Epithelial cell of prostate (primary cell): ENCODE measurements at regions not wholly inside any gene's neighbourhood (a gene's known extent, or its start where the extent isn't known, plus 50 kb on each side); places are given as distances from the start of the nearest gene placed in this dataset.
"Not testable (repeated sequence)": the region's sequence is repeated elsewhere in the genome, so short reads cannot be mapped to it uniquely, and the experiment has no call there.

Experiments
- DNase-seq: peaks from one replicate; pipeline ENCODE4 v3.0.0-alpha.2; 2011; ENCODE audit warnings: low read depth, low spot score
- H3K27ac ChIP-seq: fragments of 450-650 bp; 2 replicates; pipeline ENCODE4 v1.5.1; 2017; ENCODE audit warnings: mild to moderate bottlenecking

DNA sequence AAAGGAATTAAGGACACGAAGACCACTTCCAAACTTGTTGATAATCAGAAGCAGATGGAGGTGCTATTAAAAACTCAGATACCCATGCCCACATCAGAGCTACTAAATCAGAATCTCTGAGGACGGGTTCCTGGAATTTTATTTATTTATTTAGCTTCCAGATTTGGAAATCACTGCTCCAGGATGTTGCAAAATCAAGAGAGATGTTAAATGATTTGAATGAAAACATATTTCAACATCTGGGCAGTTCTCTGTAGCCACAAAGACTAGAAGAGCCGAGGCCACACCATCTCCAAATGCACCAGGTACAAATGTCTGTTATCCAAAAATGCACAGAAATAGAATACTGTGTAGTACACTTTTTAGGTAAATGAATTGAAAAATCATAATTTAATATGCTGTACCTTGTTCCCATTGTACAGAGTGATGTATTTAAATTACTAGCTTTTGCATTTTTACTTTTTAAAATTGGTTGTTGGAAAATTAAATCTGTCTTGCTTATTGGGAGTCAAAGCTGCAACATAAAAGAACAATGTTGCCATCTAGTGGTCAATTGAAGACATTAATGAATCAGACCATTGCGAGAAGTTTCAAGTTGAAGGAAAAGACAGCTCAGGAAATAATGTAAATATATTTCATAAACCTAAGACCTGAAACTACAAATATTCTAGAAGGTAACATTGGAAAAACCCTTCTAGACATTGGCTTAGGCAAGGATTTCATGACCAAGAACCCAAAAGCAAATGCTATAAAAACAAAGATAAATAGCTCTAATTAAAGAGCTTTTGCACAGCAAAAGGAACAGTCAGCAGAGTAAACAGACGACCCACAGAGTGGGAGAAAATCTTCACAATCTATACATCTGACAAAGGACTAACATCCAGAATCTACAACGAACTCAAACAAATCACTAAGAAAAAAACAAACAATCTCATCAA, 151.3 kb upstream of the TTC29 start:
- no peak for DNase-seq
- no peak overlapping the region for H3K27ac ChIP-seq

DNA sequence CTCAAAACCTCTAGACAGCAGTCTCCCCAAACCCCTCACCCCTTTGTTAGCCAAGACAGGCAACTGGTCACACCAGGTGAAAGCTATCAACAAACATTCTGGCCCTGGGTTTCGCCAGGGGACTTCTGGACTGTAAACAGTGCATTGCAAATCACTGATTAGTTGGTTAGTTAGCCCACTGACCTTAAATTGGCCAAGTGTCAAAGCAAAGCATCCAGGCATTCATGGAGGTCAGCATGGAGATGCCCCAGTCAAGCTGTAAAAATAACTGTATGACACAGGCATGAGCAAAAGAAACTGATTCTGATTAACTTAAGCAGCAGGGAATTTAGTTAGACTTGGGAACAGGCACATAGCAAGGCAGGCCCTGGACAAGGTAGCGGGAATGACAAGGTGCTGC, 156.0 kb upstream of the TTC29 start:
- DNase-seq: no peak

DNA sequence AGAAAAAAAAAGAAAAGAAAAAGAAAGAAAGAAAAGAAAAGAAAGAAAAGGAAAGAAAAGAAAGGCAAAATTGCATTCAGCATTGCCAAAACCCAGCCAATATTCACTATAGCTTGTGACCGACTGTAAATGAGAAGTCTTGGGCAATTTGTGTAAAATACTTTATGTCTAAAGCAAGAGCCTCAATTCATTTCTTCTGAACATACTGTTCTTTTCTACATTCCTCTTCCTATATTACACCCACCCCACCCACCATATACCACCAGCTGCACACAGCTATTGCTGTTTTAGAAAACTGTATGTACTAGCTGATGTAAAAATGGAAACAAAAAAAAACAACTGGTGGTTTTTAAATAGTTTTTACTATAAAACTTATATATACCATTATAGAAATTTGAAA, 156.9 kb upstream of the TTC29 start:
- H3K27ac ChIP-seq: no peak overlapping the region
- no peak for DNase-seq

More for the DNA sequence above, 156.0 kb upstream of the TTC29 start:
- no peak overlapping the region for H3K27ac ChIP-seq

DNA sequence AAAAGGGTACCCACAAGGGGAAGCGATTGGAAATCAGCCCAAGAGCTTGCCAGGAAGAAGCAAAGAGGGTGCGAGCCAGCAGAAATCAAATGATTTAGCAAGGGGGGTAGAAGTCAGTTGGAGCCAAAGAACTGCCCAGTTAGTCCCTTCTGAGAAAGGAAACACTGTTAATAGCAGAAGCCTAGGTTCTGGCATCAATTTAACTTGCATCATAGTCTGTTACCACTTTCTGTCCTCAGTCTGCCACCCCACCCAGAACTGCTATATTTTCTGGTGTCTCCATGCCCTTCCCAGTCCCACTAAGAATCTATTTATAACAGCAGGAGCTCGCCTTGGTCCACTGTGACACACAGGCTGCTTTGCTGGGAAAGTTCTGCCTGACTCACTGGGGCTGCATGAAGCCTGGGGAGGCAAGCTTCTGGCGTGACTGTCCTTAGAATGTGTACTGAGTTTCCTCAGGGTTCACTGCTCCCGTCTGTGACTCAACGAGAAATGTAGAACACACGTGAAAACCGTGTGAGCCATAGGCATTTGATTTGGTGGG, 157.8 kb upstream of the TTC29 start:
- peak; percentile 48 for DNase-seq
- H3K27ac ChIP-seq: peak overlapping the region; percentile 3

DNA sequence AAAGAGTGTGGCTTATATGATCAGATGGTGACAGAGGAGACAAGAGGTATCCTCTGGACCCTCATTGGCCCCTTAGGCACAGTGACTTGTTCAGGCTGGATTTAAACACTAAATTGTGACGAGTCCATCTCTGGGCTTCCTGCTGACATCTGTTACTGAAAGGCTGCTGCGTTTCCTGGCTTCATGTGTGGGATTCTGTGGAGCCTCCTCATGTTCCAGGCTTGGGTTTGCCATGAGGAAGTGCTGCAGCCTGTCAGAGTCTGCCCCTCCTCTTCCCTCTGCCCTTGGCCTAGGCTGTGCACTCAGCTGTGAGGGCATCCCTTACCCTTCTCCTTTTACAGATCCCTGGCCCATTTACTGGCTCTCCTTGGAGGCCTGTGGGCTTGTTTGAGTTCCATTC, 159.1 kb upstream of the TTC29 start:
- no peak overlapping the region for H3K27ac ChIP-seq
- no peak for DNase-seq

DNA sequence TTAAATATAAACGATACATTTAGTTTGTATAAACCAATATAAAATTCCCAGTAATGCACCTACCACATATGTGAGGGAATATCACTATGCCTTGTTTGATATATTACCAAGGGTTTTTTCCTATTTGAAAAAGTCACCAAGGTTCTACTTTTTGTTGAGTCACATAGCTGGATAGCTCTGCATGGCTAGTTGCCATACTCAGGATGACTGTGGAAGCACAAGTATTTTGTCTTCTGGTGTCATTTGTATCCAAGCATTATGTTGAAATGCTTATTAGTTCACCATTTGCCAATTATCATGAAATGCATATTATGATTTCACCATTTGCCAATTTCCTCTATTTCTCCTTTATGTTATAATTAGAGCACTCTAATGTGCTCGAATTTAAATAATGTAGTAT, 162.7 kb upstream of the TTC29 start:
- no peak for DNase-seq
- H3K27ac ChIP-seq: no peak overlapping the region

DNA sequence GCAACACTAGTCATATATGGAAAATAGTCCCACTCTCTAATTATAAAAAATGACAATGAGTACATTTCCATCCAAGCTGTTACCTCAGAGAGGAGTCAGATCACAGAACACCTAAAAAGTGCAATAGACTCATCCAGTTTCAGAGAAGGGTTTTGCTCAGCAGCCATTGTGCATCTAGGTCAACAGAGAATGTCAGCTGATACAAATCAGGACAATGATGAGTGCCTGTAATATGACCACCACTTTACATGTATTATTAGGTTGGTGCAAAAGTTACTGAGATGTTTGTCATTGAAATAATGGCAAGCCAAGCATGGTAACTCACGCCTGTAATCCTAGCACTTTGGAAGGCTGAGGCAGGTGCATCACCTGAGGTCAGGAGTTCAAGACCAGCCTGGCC, 164.1 kb upstream of the TTC29 start:
- H3K27ac ChIP-seq: no peak overlapping the region

DNA sequence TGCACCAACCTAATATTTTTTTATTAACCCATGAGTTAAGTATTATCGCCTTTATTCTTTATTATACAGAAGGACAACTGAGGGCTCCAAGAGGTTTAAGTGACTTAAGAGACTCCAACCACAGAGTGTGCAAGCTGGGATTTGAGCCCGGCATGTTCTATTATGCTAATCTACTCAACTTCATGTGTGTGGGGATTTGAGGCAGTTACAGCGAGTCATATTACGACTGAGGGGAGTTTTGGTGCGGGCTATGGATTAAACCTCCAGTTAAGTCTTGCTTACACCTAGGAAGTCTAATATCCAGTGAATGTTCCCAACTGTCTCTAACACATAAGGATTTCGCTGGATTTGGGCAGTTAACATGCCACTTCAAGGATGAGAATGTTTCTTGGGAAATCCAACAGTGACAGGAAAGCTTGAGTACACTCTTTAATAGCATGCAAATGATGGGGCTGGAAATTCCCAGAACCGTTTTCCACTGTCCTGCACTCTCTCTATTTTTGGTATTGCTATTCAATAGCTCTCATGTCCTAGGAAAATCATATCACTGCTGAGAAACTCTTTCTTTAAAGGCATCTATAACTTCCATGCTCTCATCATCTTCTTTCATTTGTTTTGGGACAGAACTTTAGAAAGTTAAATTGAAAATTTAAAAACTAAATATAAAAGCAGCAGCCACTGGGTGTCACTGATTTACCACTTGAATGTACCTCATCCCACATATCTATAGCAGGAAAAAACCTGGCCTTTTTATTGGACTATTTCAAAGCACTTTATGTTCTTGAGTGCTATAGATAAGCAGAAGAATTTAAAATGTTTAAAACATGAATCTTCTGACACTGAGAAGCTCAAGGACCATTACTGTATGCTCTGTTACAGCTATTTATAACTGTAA, 165.1 kb upstream of the TTC29 start:
- no peak for DNase-seq
- no peak overlapping the region for H3K27ac ChIP-seq

More for the DNA sequence above, 164.1 kb upstream of the TTC29 start:
- no peak for DNase-seq

DNA sequence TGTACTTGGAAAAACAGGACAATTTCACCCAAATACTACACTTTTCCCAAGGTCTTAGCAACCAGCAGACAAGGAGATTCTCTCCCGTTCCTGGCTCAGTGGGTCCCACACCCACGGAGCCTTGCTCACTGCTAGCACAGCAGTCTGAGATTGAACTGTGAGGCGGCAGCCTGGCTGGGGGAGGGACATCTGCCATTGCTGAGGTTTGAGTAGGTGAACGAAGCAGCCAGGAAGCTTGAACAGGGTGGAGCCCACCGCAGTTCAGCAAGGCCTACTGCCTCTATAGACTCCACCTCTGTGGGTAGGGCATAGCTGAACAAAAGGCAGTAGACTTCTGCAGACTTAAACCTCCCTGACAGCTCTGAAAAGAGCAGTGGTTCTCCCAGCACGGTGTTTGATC, 166.5 kb upstream of the TTC29 start:
- DNase-seq, H3K27ac ChIP-seq: not testable (repeated sequence)

DNA sequence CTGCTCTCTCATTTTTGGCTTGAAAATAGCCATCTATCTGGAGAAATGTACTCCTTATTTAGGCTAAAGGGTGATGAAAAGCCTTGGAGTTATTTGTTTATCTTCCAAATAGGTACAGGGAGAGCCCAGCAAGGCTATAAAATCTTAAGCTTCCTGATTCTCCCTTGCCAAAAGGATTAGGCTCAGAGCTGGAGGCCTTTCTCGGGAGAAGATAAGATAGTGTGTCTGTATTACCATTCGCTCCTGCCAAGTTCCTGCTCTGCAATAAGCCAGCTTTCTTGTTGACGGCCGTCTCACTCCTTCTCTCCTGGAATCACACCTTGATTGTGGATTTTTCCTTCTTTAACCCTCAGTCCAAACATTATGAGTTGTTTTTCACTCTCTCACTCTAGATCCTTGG, 171.8 kb upstream of the TTC29 start:
- no peak for DNase-seq
- H3K27ac ChIP-seq: no peak overlapping the region

DNA sequence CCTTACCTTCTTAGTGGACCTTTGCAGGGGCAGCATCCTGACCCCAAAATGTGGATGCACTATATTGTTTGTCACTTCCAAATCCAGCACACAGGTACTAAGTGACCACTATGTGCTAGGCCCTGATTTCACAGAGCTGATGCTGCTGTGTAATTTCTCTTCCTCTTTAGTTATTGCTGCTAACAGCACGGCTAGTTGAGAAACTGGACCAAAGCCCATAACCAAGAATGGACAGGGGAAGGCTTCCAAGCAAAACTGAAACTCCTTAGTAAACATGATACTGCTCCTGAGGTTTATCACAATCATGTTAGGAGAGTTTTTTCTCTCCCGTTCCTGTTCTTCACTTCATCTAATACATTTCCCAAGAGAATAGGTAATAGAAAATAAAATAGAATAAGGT, 172.9 kb upstream of the TTC29 start:
- H3K27ac ChIP-seq: no peak overlapping the region
- no peak for DNase-seq

DNA sequence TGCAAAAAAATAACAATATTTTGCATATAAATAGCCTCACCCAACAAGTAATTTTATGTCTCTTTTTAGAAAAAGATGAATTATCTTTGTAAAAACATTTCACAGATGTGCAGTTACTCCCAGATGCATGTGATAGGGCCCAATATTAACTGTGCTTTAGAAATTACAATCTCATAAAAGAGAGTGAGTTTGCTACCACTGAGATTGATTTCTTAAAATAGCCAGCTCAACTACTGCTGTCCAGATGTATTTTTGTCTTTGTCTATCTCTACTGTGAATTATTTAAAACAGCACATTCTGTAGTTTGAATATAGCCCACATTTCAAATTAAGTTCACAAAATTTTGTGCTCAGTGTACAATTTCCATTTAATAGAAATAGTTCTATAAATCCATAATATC, 177.0 kb upstream of the TTC29 start:
- no peak overlapping the region for H3K27ac ChIP-seq
- no peak for DNase-seq

DNA sequence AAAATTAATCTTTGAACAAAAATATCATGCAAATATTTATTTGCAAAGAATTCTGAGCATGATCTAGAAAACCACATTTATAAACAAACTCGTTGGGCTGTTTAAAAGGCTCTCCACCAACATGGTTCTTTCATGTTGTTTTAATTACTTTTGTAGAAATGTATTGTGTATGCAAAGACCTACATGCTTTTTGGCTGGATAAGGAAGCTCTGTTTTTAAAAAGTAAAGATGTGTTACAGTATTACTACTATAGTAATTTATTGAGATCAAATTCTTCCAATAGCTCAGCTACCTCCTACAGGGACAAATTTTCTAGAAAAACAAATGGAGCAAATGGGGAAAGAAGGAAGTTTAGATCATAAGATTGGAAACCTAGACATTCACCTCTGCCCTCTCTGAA, 177.5 kb upstream of the TTC29 start:
- no peak for DNase-seq
- no peak overlapping the region for H3K27ac ChIP-seq

DNA sequence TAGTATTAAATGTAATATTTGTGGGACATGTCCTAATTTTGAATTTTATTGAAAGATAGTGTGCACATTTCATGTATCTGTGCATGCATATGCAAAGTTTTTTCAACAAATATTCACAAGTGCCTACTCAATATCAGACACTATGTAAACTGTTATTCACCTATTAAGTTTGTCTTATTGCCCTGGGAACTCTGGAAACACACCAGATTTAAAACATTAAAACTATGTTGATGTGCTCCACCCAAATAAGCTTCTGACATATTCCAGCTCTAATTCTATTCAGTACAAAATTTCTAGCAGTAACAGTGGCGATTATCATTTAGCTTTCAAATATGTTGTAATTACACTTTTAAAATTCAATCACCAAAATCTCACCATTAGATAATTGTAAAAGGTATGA, 183.1 kb upstream of the TTC29 start:
- no peak for DNase-seq
- no peak overlapping the region for H3K27ac ChIP-seq

DNA sequence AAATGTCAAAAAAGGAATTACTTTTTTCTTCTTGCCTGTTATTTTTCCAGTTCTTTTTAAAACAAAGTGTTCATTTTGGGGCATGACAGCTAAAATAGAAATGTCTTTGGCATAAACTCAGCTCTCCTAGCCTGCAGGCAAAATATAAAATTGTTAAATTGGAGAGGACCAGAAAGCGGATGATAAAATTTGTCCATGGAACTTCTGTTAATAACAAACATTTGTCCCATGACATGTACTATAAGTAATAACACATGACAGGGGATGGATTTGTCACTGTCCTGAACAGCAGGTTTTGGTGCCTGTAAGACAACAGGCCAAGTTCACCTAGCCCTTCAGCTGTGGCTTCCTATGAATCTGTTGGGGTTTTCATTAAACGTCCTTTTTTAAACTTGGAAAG, 184.0 kb upstream of the TTC29 start:
- no peak overlapping the region for H3K27ac ChIP-seq
- DNase-seq: no peak

DNA sequence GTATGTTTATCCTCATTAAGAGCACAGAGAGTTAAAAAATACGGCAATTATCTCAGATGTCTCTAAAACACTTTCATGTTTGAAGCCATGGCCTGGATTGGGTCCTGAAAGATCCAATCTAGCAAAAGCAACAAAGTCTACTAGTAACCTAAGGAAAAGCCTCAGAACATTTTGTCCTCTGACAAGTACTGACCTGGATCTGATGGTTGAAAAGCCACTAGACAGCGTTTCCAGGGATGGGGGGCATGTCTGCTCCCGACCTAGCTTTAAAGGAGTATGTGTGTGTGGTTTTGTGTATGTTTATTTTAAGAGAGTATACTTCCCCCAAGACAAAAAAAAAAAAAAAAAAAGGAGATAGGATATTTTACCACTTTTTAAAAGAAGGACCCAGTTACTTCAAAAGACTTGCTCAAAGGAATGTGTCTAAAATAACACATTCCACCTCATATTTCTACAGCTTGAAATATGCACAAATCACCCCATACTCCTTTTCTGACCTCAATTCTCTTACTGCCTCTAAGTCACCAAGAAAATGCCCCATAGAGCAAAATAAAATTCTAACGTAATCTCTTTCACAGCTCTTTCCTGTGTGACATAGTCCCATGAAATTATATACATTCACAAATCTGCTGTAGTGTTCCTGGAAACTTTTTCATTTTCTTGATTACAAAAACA, 189.0 kb upstream of the TTC29 start:
- H3K27ac ChIP-seq: no peak overlapping the region
- DNase-seq: no peak

DNA sequence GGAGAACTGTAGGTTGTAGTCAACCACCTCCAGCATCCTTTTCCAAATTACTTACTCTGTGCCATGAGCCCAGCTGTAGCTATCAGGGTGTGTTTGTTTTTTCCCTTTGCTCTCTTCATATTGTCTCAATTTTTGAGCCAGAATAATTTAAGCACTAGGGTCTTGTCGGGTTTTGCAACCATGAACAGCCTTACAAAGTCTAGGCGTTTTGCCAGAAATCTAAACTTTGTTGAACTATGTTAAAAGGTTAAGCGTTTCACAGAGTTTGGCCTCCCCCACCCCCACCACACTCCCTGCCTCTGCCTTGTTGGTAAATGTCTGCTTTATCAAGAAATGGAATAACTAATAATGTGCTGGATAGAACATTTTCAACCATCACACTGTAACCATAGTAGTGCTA, 190.6 kb upstream of the TTC29 start:
- no peak overlapping the region for H3K27ac ChIP-seq
- DNase-seq: no peak

DNA sequence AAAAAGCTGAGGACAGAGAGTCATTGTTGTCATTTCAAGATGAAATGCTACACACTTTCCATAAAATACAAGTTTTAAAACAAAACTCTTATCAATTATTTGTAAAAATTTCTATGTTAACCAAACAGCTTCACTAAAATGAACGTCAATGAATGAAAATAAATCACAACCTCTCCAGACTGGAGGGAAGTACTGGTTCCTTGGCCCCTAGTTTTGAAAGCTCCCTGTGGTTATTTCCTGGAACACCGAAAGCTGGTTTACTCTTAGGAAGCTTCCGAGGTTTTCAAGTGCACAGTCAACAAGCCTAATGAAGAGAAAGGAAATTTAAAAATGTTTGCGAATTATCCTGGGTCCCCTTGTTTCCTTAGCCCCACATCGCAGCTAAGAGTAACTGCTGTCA, 191.1 kb upstream of the TTC29 start:
- no peak for DNase-seq

DNA sequence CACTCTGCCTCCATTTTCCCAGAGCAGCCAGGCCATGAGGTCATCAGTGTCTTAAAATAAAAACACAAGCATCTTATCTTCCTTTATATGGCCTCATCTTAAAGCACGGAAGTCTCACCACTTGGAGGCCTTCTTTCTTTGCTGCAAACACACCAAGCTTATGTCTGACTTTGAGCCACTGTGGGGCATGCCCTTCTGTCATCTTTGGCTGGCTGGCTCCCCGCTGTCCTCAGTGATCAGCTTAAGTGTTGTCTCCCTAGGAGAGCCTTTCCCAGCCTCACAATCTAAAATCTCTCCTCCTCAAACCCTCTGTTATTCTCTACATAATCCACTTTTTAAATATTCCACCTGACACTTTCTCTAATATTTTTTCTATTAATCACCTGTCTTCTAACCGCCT, 191.6 kb upstream of the TTC29 start:
- no peak overlapping the region for H3K27ac ChIP-seq
- no peak for DNase-seq

More for the DNA sequence above, 191.1 kb upstream of the TTC29 start:
- no peak overlapping the region for H3K27ac ChIP-seq

DNA sequence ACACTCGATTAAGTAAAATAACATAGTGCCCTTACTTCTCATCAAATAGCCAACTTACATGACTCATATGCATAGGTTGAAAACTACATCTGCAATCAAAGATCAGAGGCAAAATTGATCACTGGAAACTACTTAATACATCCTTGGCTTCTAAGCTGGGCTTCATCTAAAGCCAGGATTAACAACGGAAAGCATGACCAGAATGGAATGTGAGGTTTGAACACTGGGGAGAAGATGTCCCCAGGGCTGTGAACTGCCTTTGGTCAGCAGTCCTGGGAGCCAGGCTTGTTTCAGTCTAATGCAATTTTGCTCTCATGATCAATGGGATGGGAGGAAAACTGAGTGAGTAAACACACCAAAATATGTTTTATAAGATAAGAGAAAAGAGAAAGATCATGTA, 192.5 kb upstream of the TTC29 start:
- no peak overlapping the region for H3K27ac ChIP-seq
- DNase-seq: no peak
